WTC11 (cell line): ENCODE measurements at regions not wholly inside any gene's neighbourhood (a gene's known extent, or its start where the extent isn't known, plus 50 kb on each side); places are given as distances from the start of the nearest gene placed in this dataset.
"Not testable (repeated sequence)": the region's sequence is repeated elsewhere in the genome, so short reads cannot be mapped to it uniquely, and the experiment has no call there.

Experiments used
- ATAC-seq: fragments of 200-7000 bp; cut with Tn5 transposase; 2 replicates; pipeline ENCODE4 v1.10.0; 2021; ENCODE audit warnings: mild to moderate bottlenecking, moderate library complexity
- CTCF ChIA-PET: fragments of 300-600 bp; sonication (Branson Sonifier 250); formaldehyde crosslinking; loops from one replicate; lab custom pipeline; 2021; ENCODE audit warnings: antibody characterized with exemption; lab: Charles Lee
- POLR2A ChIA-PET: fragments of 350-600 bp; sonication (Branson Sonifier 250); formaldehyde crosslinking; loops from one replicate; lab custom pipeline; 2021; ENCODE audit warnings: antibody characterized with exemption; lab: Charles Lee
- DNase-seq: peaks from one replicate; pipeline ENCODE4 v3.0.0; 2021; ENCODE audit warnings: low spot score
- H3K27ac Mint-ChIP-seq: 2 replicates; pipeline ENCODE4 v1.8.0; 2021; ENCODE audit warnings: mixed read lengths
- H3K27me3 Mint-ChIP-seq: 2 replicates; pipeline ENCODE4 v1.8.0; 2021; ENCODE audit warnings: low read depth, mild to moderate bottlenecking, moderate library complexity, mixed read lengths
- H3K36me3 Mint-ChIP-seq: 2 replicates; pipeline ENCODE4 v1.8.0; 2021; ENCODE audit warnings: mixed read lengths
- H3K4me1 Mint-ChIP-seq: 2 replicates; pipeline ENCODE4 v1.8.0; 2022; ENCODE audit warnings: mixed read lengths
- H3K4me3 Mint-ChIP-seq: 2 replicates; pipeline ENCODE4 v1.8.0; 2021; ENCODE audit warnings: mild to moderate bottlenecking, moderate library complexity, mixed read lengths
- H3K9me3 Mint-ChIP-seq: 2 replicates; pipeline ENCODE4 v1.8.0; 2021; ENCODE audit warnings: mixed read lengths
- E2F1 ChIP-seq: sonication (generic); formaldehyde crosslinking; IDR thresholded peaks from 2 replicates; pipeline ENCODE4 v1.8.0; 2022; ENCODE audit warnings: mild to moderate bottlenecking, missing genetic modification reagents
- EMX1 ChIP-seq: fragments of 250-450 bp; sonication (Bioruptor Pico); IDR thresholded peaks from 2 replicates; pipeline ENCODE4 v1.8.0; 2021; ENCODE audit warnings: mild to moderate bottlenecking
- FOXP4 ChIP-seq: sonication (generic); formaldehyde crosslinking; IDR thresholded peaks from 2 replicates; pipeline ENCODE4 v1.8.0; 2022; ENCODE audit warnings: mild to moderate bottlenecking, missing genetic modification reagents
- GABPB1 ChIP-seq: sonication (generic); formaldehyde crosslinking; IDR thresholded peaks from 2 replicates; pipeline ENCODE4 v1.8.1; 2023; ENCODE audit warnings: mild to moderate bottlenecking, missing genetic modification reagents
- GTF2I ChIP-seq: fragments of 250-450 bp; sonication (Bioruptor Pico); conservative IDR thresholded peaks from 2 replicates; pipeline ENCODE4 v1.4.0; 2021; ENCODE audit warnings: mild to moderate bottlenecking
- HMGXB4 ChIP-seq: sonication (generic); formaldehyde crosslinking; IDR thresholded peaks from 2 replicates; pipeline ENCODE4 v1.8.1; 2023; ENCODE audit warnings: mild to moderate bottlenecking, moderate library complexity, missing genetic modification reagents
- JAZF1 ChIP-seq: fragments of 250-450 bp; sonication (Bioruptor Pico); IDR thresholded peaks from 2 replicates; pipeline ENCODE4 v1.9.0; 2021; ENCODE audit warnings: moderate library complexity, mild to moderate bottlenecking, inconsistent platforms
- KAT7 ChIP-seq: sonication (generic); formaldehyde crosslinking; IDR thresholded peaks from 2 replicates; pipeline ENCODE4 v1.8.1; 2023; ENCODE audit warnings: missing genetic modification reagents, mild to moderate bottlenecking, borderline replicate concordance
- NFYB ChIP-seq: sonication (generic); formaldehyde crosslinking; conservative IDR thresholded peaks from 2 replicates; pipeline ENCODE4 v1.8.0; 2022; ENCODE audit warnings: low read depth, missing genetic modification reagents
- RELA ChIP-seq: sonication (generic); formaldehyde crosslinking; IDR thresholded peaks from 2 replicates; pipeline ENCODE4 v1.8.1; 2022; ENCODE audit warnings: missing genetic modification reagents, mild to moderate bottlenecking, borderline replicate concordance
- SMAD4 ChIP-seq: sonication (generic); formaldehyde crosslinking; IDR thresholded peaks from 2 replicates; pipeline ENCODE4 v1.8.0; 2022; ENCODE audit warnings: mild to moderate bottlenecking, missing genetic modification reagents
- SP1 ChIP-seq: sonication (generic); formaldehyde crosslinking; conservative IDR thresholded peaks from 2 replicates; pipeline ENCODE4 v1.8.1; 2022; ENCODE audit warnings: missing genetic modification reagents
- TCF7 ChIP-seq: sonication (generic); formaldehyde crosslinking; IDR thresholded peaks from 2 replicates; pipeline ENCODE4 v1.8.0; 2022; ENCODE audit warnings: mild to moderate bottlenecking, low read depth, missing genetic modification reagents, moderate library complexity
- TEAD4 ChIP-seq: sonication (generic); formaldehyde crosslinking; IDR thresholded peaks from 2 replicates; pipeline ENCODE4 v1.8.0; 2022; ENCODE audit warnings: mild to moderate bottlenecking, missing genetic modification reagents
- ZNF219 ChIP-seq: sonication (generic); formaldehyde crosslinking; IDR thresholded peaks from 2 replicates; pipeline ENCODE4 v1.8.0; 2023; ENCODE audit warnings: missing genetic modification reagents, mild to moderate bottlenecking, borderline replicate concordance
- ZNF317 ChIP-seq: sonication (generic); formaldehyde crosslinking; IDR thresholded peaks from 2 replicates; pipeline ENCODE4 v1.8.1; 2023; ENCODE audit warnings: low read depth, mild to moderate bottlenecking, moderate library complexity, missing genetic modification reagents, borderline replicate concordance
- TF ChIP-seq, protein P1 (sequence below): fragments of 250-450 bp; sonication (Bioruptor Pico); IDR thresholded peaks from 2 replicates; pipeline ENCODE4 v1.9.0; 2021; ENCODE audit warnings: mild to moderate bottlenecking
- TF ChIP-seq, protein P2 (sequence below): fragments of 250-450 bp; sonication (Bioruptor Pico); IDR thresholded peaks from 2 replicates; pipeline ENCODE4 v1.9.0; 2021; ENCODE audit warnings: moderate library complexity, mild to moderate bottlenecking, inconsistent platforms, borderline replicate concordance

GRCh38 chr15:20652914-20653313, 111.3 kb upstream of the GOLGA6L6 start:
- ChIA-PET POLR2A (no interaction called here), CTCF (no interaction called here)
- no peak for TF ChIP-seq GTF2I (CRISPR knock-in tag)
- no peak for TF ChIP-seq JAZF1 (CRISPR knock-in tag)
- no peak for TF ChIP-seq SP1 (CRISPR knock-in tag)
- TF ChIP-seq RELA (CRISPR knock-in tag) = no peak
- no peak for TF ChIP-seq KAT7
- no peak for TF ChIP-seq SMAD4 (CRISPR knock-in tag)
- no peak for TF ChIP-seq FOXP4 (CRISPR knock-in tag)
- no peak for TF ChIP-seq ZNF317
- TF ChIP-seq ZNF219 (CRISPR knock-in tag) = no peak
- no peak for TF ChIP-seq NFYB
- no peak for TF ChIP-seq GABPB1 (CRISPR knock-in tag)
- TF ChIP-seq, protein P1, sequence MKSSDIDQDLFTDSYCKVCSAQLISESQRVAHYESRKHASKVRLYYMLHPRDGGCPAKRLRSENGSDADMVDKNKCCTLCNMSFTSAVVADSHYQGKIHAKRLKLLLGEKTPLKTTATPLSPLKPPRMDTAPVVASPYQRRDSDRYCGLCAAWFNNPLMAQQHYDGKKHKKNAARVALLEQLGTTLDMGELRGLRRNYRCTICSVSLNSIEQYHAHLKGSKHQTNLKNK = no peak
- no peak for TF ChIP-seq TCF7 (CRISPR knock-in tag)
- TF ChIP-seq TEAD4 (CRISPR knock-in tag) = no peak
- TF ChIP-seq E2F1 (CRISPR knock-in tag) = no peak
- TF ChIP-seq, protein P2, sequence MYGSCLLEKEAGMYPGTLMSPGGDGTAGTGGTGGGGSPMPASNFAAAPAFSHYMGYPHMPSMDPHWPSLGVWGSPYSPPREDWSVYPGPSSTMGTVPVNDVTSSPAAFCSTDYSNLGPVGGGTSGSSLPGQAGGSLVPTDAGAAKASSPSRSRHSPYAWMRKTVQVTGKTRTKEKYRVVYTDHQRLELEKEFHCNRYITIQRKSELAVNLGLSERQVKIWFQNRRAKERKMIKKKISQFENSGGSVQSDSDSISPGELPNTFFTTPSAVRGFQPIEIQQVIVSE (CRISPR knock-in tag) = no peak
- no peak for TF ChIP-seq EMX1 (CRISPR knock-in tag)
- no peak for TF ChIP-seq HMGXB4 (CRISPR knock-in tag)
- Mint-ChIP-seq H3K4me3 (no peak overlapping the region), H3K4me1 (no peaks in the 10 kb centered on the region), H3K27me3 (peaks cover 4% of the 10 kb centered on the region; the same call in 1 of the 2 replicates), H3K27ac (no peak overlapping the region), H3K9me3 (no peaks in the 10 kb centered on the region), H3K36me3 (no peaks in the 10 kb centered on the region)
- ATAC-seq = no peak
- no peak for DNase-seq

- H3K4me3 Mint-ChIP-seq, CTCF ChIA-PET: not testable (repeated sequence)
These were observed 106.9 kb upstream of the GOLGA6L6 start for GRCh38 chr15:20648402-20648975.

More at GRCh38 chr15:20648402-20648975, 106.9 kb upstream of the GOLGA6L6 start:
- H3K4me1 Mint-ChIP-seq, H3K27ac Mint-ChIP-seq, POLR2A ChIA-PET, H3K9me3 Mint-ChIP-seq, ATAC-seq, H3K36me3 Mint-ChIP-seq, DNase-seq, H3K27me3 Mint-ChIP-seq: not testable (repeated sequence)
